Activated naive CD4-positive, alpha-beta T cell treated with Interleukin-2 at 50 U/mL for 16 hours (primary cell): ENCODE measurements at regions not wholly inside any gene's neighbourhood (a gene's known extent, or its start where the extent isn't known, plus 50 kb on each side); places are given as distances from the start of the nearest gene placed in this dataset.
"Not testable (repeated sequence)": the region's sequence is repeated elsewhere in the genome, so short reads cannot be mapped to it uniquely, and the experiment has no call there.

Experiments used
- DNase-seq: peaks from one replicate; pipeline ENCODE4 v3.0.0-alpha.2; 2020

DNA sequence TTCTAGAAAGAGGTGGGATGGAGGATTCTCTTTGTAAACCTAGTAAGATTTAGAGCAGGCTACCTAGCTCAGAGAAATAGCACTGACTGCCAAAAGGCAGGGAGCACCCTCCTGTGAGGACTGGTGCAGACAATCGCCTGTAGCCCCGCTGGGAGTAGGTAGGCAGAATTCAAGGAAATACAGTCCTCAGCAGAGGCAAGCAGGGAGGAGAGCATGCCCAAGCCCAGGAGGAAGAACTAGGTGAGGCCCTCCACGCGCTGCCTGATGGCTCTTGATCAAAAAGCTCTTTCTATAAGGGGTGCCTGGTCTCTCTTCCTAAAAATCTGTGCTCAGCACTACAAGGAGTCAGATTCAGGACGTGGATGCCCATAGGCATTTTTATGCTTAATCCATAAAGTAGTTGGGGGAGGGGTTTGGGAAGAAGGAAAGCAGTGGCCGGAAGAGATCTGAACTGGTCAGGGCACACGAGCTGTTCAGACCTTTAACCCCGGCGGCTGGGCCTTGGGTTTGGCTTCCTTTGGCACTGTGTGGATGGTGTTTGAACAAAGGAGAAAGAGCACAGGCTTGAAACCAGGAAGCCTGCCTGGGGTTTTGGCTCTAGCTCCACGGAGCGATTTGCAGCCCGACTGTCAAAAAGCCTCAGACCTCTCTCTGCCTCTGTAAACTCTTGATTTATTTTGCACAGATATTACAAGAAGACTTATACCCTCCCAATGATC, 320.6 kb downstream of the FOXO1 start:
- DNase-seq: no peak

DNA sequence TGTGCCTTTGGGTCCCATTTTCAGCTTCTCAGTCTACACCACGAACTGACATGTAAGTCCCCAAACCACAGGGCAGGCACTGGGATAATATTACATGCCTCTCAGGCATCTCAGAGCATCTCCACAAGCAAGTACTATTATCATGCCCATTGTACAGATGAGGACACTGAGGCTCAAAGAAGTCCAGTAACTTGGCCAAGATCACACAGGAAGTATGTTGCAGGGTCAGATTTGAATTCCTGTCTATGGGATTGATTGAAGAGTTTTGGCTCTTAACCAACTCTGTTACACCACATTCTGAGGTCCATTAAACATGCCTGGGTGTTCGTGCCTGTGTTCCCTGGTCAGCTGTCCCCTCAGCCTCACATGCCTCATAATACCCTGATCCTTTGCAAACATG, 319.8 kb downstream of the FOXO1 start:
- no peak for DNase-seq

DNA sequence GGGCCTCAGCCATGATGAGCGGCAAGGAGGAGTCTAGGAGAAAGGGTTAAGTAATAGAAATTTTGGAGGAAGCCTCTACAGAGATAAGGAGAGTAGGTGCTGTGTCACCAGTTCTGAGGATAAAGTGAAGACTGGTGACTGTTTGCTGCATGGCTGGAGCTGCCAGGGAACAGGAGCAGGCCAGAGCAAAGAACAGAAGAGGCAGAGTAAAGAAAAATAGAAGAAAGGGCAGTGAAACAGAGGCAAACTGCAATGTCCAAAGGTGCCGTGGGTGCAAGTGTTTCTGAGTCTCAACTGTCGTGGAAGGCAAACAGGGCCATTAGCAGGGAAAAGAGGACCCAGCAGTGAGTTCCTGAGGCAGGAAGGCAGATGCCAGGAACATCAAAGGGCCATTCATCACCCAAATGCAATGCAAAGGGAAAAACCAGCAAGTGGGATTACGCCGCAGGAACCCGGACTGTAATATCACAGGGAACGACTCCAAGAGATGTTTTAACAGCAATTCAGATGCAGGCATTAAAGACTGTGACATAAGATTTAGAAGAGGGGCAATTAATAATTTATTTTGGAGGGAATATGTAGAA, 318.3 kb downstream of the FOXO1 start:
- no peak for DNase-seq

DNA sequence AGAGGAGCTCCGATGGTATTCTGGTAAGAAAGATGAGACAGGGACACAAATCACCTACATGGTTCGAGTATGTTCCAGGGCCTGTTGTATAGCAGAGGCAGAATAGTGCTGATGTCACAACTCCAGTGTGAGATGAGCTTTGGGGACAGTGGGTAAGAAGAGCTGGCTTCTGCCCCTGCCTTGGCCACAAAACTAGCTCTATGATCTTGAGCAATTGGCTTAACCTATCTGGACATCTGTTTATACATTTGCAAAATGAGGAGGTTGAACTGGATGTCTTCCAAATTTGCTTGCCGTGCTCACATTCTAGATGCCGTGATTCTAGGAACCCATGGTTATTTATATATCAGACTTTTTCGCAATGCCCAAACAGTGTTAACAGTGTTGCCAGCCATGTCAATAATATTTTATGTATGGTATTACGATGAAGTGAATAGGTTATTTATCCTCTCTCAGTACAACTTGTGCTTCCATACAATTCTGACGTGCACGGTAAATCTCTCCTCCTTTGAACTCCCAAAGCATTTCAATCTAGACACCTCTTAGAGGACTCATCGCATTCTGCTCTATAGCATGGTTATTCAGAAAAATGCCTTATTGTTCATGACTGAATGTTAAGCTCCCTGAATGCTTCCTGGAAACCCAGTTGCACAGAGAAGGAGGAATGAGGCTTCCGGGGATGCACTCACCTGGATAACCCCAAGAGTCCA, 316.0 kb downstream of the FOXO1 start:
- DNase-seq: no peak

DNA sequence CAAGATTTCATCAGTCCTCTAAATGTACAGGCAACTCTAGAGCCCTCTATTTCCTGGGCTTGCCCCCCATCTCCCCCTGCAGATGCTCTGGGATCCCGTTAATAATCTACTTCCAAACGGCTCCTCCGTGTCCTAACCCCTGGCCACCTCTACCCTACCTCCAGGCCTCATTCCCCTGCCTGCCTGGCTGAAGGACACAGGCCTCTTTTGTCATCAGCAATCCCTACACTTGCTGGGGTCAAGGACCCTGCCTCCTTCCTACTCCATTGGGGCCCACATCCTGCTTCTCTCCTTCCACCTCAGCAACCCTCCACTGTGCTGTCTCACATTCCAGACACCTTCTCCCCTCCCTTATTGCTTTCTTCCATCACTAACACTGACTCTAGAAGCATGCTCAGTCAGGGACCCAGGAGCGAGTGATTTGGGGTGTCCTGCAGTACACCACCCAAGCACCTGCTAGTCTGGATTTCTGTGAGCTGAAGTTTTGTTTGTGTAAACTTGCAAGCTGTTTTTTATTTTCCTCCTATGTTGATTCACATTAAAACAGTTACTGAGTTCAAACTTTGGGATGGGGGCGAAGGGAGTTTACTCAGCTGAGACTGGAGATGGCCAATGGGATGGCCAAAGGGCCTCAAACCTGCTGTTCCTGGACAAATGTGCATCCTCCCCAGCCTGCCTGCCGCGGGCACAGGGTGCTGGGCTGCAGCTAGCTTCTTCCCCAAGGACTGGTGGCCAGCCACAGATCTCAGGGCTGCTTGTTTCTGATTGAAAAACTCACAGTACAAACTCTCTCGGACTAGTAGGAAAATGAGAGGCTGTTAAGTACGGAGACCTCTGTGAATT, 314.7 kb downstream of the FOXO1 start:
- no peak for DNase-seq

- DNase-seq: no peak
These were observed 314.1 kb downstream of the FOXO1 start for GRCh38 chr13:40352380-40352778.

DNA sequence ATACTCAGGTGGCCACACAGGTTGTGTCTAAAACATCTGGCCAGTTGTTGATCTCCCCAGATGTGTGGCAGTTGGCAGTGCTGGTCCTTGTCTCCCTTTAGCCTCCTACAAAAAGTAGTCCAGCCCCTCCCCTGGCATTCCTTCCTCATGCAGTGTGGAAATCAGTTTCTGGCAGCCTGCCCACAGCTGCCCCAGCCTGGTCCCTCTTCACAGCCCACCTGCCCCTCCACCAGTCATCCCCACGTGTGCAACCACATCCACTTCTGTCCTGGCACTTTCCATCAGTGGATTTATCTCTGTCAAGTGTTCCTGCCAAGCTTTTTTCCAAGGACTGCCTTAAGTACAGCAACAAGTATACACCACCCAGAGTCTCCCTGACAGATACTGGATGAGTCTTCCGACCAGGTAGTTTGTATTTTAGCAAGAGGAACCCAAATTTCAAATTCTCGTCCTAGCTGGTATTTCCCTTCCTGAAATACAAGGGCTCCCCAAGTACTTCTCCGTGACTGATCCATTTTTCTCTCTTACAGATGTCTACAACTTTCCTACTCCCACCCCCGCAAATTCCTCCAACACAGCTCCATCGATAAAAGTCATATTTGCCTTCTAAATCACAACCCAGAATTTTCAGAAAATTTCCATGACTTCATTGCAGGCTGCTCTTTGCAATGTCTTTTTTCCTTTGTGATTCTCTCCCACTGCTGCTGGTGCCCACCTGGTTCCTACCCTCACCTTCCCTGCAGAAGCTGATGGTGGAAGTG, 313.5 kb downstream of the FOXO1 start:
- DNase-seq: no peak

- DNase-seq: no peak
These were observed 311.2 kb downstream of the FOXO1 start for GRCh38 chr13:40355126-40355724.

DNA sequence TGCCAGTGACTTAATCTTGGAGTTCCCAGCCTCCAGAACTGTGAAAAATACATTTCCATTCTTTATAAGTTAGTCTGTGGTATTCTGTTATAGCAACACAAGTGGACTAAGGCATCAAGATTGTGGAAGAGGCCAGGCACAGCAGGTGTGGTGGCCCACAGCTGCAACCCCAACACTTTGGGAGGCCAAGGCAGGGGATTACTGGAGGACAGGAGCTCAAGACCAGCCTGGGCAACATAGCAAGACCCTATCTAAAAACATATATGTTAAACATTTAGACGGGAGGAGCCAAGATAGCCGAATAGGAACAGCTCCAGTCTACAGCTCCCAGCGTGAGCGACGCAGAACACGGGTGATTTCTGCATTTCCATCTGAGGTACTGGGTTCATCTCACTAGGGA, 310.4 kb downstream of the FOXO1 start:
- DNase-seq: no peak

- DNase-seq: not testable (repeated sequence)
These were observed 310.0 kb downstream of the FOXO1 start for GRCh38 chr13:40356458-40356857.

DNA sequence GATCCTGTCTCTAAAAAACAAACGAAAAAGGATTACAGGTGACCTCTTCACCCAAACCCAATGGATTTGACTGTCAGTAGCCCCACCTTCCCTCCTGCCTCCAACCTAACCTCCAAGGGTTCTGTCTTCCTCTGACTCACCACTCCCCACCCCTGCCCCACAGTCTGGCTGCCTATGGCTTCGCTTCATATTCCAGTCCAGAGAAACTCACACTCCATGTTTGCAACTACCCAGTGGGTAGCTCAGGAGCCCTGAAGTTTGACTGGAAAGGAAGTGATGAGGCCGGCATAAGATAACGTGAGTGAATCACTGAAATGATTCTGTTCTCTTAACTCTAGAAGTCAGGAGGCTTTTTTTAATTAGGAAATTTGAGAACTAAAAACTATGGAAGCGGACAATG, 303.9 kb downstream of the FOXO1 start:
- no peak for DNase-seq

- DNase-seq: no peak
These were observed 302.8 kb downstream of the FOXO1 start for GRCh38 chr13:40363653-40364052.

DNA sequence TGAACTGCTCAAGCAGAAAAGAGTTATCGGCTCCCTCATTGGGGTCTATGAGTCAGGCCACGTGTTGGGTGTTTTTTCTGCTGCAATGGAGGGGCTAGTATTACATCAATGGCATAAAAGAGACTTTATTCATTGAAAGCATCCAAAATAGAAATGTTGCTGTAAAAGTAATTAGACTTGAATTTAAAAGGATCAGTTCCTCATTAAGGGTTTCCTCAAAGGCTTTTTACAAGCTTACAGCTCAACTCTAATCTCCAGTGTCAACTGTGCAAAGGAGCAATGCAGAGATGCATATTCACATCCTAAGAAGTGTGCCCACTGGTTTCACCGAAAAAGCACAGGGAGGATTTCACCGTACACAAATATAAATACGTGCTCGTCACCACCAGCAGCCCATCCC, 300.3 kb downstream of the FOXO1 start:
- no peak for DNase-seq

- DNase-seq: no peak
These were observed 298.1 kb downstream of the FOXO1 start for GRCh38 chr13:40368127-40368891.

- no peak for DNase-seq
These were observed 295.8 kb downstream of the FOXO1 start for GRCh38 chr13:40370661-40371060.

- DNase-seq: no peak
These were observed 294.8 kb downstream of the FOXO1 start for GRCh38 chr13:40371531-40372125.

DNA sequence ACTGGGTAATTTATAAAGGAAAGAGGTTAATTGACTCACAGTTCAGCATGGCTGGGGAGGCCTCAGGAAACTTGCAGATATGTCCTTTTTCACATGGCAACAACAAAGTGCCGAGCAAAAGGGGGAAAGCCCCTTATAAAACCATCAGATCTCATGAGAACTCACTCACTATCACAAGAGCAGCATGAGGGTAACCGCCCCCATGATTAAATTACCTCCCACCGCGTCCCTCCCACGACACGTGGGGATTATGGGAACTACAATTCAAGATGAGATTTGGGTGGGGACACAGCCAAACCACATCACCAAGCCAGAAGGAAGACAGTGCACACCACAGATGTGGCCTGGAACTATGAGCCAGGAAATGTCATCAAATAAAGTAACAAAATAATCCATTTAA, 292.8 kb downstream of the FOXO1 start:
- DNase-seq: peak; percentile 65

GRCh38 chr13:40375489-40376171, 290.8 kb downstream of the FOXO1 start:
- no peak for DNase-seq

DNA sequence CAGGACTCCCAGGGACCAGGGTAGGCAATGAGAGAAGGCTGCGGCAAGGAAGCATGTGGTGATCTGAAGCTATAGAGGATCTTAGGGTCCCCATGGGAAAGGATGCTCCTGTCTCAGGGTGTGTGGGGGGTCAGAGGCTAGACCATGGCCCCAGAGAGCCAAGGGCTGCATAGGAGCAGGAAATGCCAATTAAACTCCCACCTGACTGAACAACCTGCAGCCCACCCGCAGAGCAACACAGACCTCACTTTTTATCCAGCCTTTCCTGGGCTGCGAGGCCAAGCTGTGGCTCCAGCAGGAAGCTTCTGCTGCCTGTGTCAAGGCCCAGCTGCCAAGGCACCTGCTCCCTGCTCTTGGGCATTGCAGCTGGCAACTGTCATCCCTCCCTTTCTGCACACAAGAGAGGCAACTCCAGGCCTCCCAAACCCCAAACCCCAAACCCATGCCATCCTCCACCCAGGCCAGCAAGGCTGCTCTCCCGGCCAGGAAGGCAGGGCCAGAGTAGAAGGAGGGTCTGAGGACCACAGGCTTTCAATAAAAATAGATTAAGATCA, 290.1 kb downstream of the FOXO1 start:
- DNase-seq: no peak
